BLaER1 treated with 17β-estradiol and CSF1 and Interleukin-3, amounts not matched to agents 10 nM and 100 nM (cell line): ENCODE measurements at regions not wholly inside any gene's neighbourhood (a gene's known extent, or its start where the extent isn't known, plus 50 kb on each side); places are given as distances from the start of the nearest gene placed in this dataset.
"Not testable (repeated sequence)": the region's sequence is repeated elsewhere in the genome, so short reads cannot be mapped to it uniquely, and the experiment has no call there.

ENCODE experiments used
- H3K27ac ChIP-seq, 11 experiments: shearing (Covaris generic); formaldehyde crosslinking; 2 replicates each; pipeline ENCODE4 v1.8.1; 2022
- H3K27me3 ChIP-seq, 11 experiments: shearing (Covaris generic); formaldehyde crosslinking; 2 replicates each; pipeline ENCODE4 v1.8.1; 2022
- H3K36me3 ChIP-seq, 11 experiments: shearing (Covaris generic); formaldehyde crosslinking; 2 replicates each; pipeline ENCODE4 v1.8.1; 2022
- H3K4me1 ChIP-seq, 10 experiments: shearing (Covaris generic); formaldehyde crosslinking; 2 replicates each; pipeline ENCODE4 v1.8.1; 2022
- H3K4me2 ChIP-seq, 11 experiments: shearing (Covaris generic); formaldehyde crosslinking; 2 replicates each; pipeline ENCODE4 v1.8.1; 2022
- H3K4me3 ChIP-seq, 10 experiments: shearing (Covaris generic); formaldehyde crosslinking; 2 replicates each; pipeline ENCODE4 v1.8.1; 2022
- H3K9ac ChIP-seq, 11 experiments: shearing (Covaris generic); formaldehyde crosslinking; 2 replicates each; pipeline ENCODE4 v1.8.1; 2022
- H3K9me3 ChIP-seq, 11 experiments: shearing (Covaris generic); formaldehyde crosslinking; replicated peaks in 1 of 11; 2 replicates each; pipeline ENCODE4 v1.8.1; 2022
- H4K20me1 ChIP-seq, 11 experiments: shearing (Covaris generic); formaldehyde crosslinking; 2 replicates each; pipeline ENCODE4 v1.8.1; 2022
- Cebpa-rat ChIP-seq, 11 experiments: shearing (Covaris generic); IDR thresholded peaks; 2 replicates each; pipeline ENCODE4 v1.8.1; 2022

GRCh38 chr3:173241727-173242126 lies 100.7 kb upstream of the SPATA16 start:
- Histone ChIP-seq H3K9me3 (no peaks in the 10 kb centered on the region), H3K4me3 (no peak overlapping the region), H3K9ac (no peak overlapping the region), H3K36me3 (no peaks in the 10 kb centered on the region), H3K4me2 (no peak overlapping the region), H3K4me1 (no peaks in the 10 kb centered on the region), H3K27ac (no peak overlapping the region), H4K20me1 (no peaks in the 10 kb centered on the region), H3K27me3 (no peaks in the 10 kb centered on the region)
- TF ChIP-seq Cebpa-rat (IDR thresholded peaks at IDR 0.05): no peak

GRCh38 chr3:173238091-173238490 lies 97.1 kb upstream of the SPATA16 start:
- H3K36me3 ChIP-seq: no peaks in the 10 kb centered on the region
- H3K4me1 ChIP-seq: no peaks in the 10 kb centered on the region
- no peak overlapping the region for H3K4me3 ChIP-seq
- H3K9ac ChIP-seq: no peak overlapping the region
- no peaks in the 10 kb centered on the region for H3K9me3 ChIP-seq
- H3K27ac ChIP-seq: no peak overlapping the region
- H4K20me1 ChIP-seq: no peaks in the 10 kb centered on the region
- H3K27me3 ChIP-seq: no peaks in the 10 kb centered on the region
- no peak for TF ChIP-seq Cebpa-rat (IDR thresholded peaks at IDR 0.05)
- no peak overlapping the region for H3K4me2 ChIP-seq

GRCh38 chr3:173225351-173225750 lies 84.3 kb upstream of the SPATA16 start:
- Histone ChIP-seq H3K4me2 (no peak overlapping the region), H4K20me1 (no peaks in the 10 kb centered on the region), H3K27ac (no peak overlapping the region), H3K9ac (no peak overlapping the region), H3K36me3 (no peaks in the 10 kb centered on the region), H3K27me3 (no peaks in the 10 kb centered on the region), H3K4me3 (no peak overlapping the region), H3K4me1 (no peaks in the 10 kb centered on the region), H3K9me3 (no peaks in the 10 kb centered on the region)
- TF ChIP-seq Cebpa-rat (IDR thresholded peaks at IDR 0.05): no peak

- Histone ChIP-seq H3K36me3 (no peaks in the 10 kb centered on the region), H3K27ac (no peak overlapping the region), H3K4me2 (no peak overlapping the region), H3K4me1 (no peaks in the 10 kb centered on the region), H3K27me3 (no peaks in the 10 kb centered on the region), H3K9ac (no peak overlapping the region), H3K9me3 (no peaks in the 10 kb centered on the region), H4K20me1 (no peaks in the 10 kb centered on the region), H3K4me3 (no peak overlapping the region)
- TF ChIP-seq Cebpa-rat (IDR thresholded peaks at IDR 0.05): no peak
Measured at GRCh38 chr3:173221010-173221409, 80.0 kb upstream of the SPATA16 start.

- TF ChIP-seq Cebpa-rat (IDR thresholded peaks at IDR 0.05): no peak
- Histone ChIP-seq H3K4me2 (no peak overlapping the region), H3K27ac (no peak overlapping the region), H3K27me3 (no peaks in the 10 kb centered on the region), H3K9ac (no peak overlapping the region), H3K9me3 (no peaks in the 10 kb centered on the region), H3K4me3 (no peak overlapping the region), H3K36me3 (no peaks in the 10 kb centered on the region), H3K4me1 (peaks cover 0 to 5% (median 0%) of the 10 kb centered on the region in 10 experiments; a peak in 1 of 20 replicates), H4K20me1 (no peaks in the 10 kb centered on the region)
Measured at GRCh38 chr3:173217127-173217526, 76.1 kb upstream of the SPATA16 start.

GRCh38 chr3:173216063-173216462 lies 75.0 kb upstream of the SPATA16 start:
- Histone ChIP-seq H3K9me3 (no peaks in the 10 kb centered on the region), H3K4me2 (no peak overlapping the region), H3K36me3 (no peaks in the 10 kb centered on the region), H4K20me1 (no peaks in the 10 kb centered on the region), H3K4me1 (peaks cover 0 to 5% (median 0%) of the 10 kb centered on the region in 10 experiments; a peak in 1 of 20 replicates), H3K27ac (no peak overlapping the region), H3K27me3 (no peaks in the 10 kb centered on the region), H3K9ac (no peak overlapping the region), H3K4me3 (no peak overlapping the region)
- TF ChIP-seq Cebpa-rat (IDR thresholded peaks at IDR 0.05): no peak

GRCh38 chr3:173214576-173214975 lies 73.5 kb upstream of the SPATA16 start:
- Histone ChIP-seq H3K4me1 (peaks cover 0 to 5% (median 0%) of the 10 kb centered on the region in 10 experiments; a peak in 1 of 20 replicates), H3K27ac (no peak overlapping the region), H3K4me3 (no peak overlapping the region), H4K20me1 (no peaks in the 10 kb centered on the region), H3K9me3 (no peaks in the 10 kb centered on the region), H3K9ac (no peak overlapping the region), H3K27me3 (no peaks in the 10 kb centered on the region), H3K4me2 (no peak overlapping the region), H3K36me3 (no peaks in the 10 kb centered on the region)
- no peak for TF ChIP-seq Cebpa-rat (IDR thresholded peaks at IDR 0.05)

- no peak for TF ChIP-seq Cebpa-rat (IDR thresholded peaks at IDR 0.05)
Measured at GRCh38 chr3:173199568-173199967, 58.5 kb upstream of the SPATA16 start.

GRCh38 chr3:173194868-173195267 lies 53.8 kb upstream of the SPATA16 start:
- not testable (repeated sequence) for H3K4me3 ChIP-seq, H3K4me1 ChIP-seq, H4K20me1 ChIP-seq, H3K27me3 ChIP-seq, H3K4me2 ChIP-seq, H3K27ac ChIP-seq, H3K36me3 ChIP-seq, H3K9ac ChIP-seq
- H3K9me3 ChIP-seq: peaks cover 0 to 16% (median 14%) of the 10 kb centered on the region in 11 experiments; a peak in 16 of 22 replicates

More at GRCh38 chr3:173199568-173199967, 58.5 kb upstream of the SPATA16 start:
- Histone ChIP-seq H3K4me2 (no peak overlapping the region), H3K9me3 (peaks cover 4 to 24% (median 20%) of the 10 kb centered on the region in 11 experiments; a peak in 16 of 22 replicates), H3K36me3 (no peaks in the 10 kb centered on the region), H3K4me1 (no peaks in the 10 kb centered on the region), H3K4me3 (no peak overlapping the region), H4K20me1 (no peaks in the 10 kb centered on the region), H3K9ac (no peak overlapping the region), H3K27me3 (no peaks in the 10 kb centered on the region), H3K27ac (no peak overlapping the region)

GRCh38 chr3:173191611-173192010 lies 50.6 kb upstream of the SPATA16 start:
- no peaks in the 10 kb centered on the region for H3K36me3 ChIP-seq
- H3K4me1 ChIP-seq: no peaks in the 10 kb centered on the region
- H3K9ac ChIP-seq: no peak overlapping the region
- peaks cover 0 to 16% (median 14%) of the 10 kb centered on the region in 11 experiments; a peak in 16 of 22 replicates for H3K9me3 ChIP-seq
- H3K4me2 ChIP-seq: no peak overlapping the region
- H3K27me3 ChIP-seq: no peaks in the 10 kb centered on the region
- no peak overlapping the region for H3K4me3 ChIP-seq
- no peak overlapping the region for H3K27ac ChIP-seq
- H4K20me1 ChIP-seq: no peaks in the 10 kb centered on the region
- TF ChIP-seq Cebpa-rat (IDR thresholded peaks at IDR 0.05): no peak
